Non-pigmented ciliary epithelial cell (primary cell): ENCODE measurements at regions not wholly inside any gene's neighbourhood (a gene's known extent, or its start where the extent isn't known, plus 50 kb on each side); places are given as distances from the start of the nearest gene placed in this dataset.

ENCODE experiments used
- DNase-seq: peaks from one replicate; pipeline ENCODE4 v3.0.0-alpha.2; 2010; ENCODE audit warnings: low read depth

- DNase-seq: no peak
These were observed 54.9 kb downstream of the NKX2-1 start for GRCh38 chr14:36465178-36465577.

- no peak for DNase-seq
These were observed 57.1 kb downstream of the NKX2-1 start for GRCh38 chr14:36462890-36463289.

DNA sequence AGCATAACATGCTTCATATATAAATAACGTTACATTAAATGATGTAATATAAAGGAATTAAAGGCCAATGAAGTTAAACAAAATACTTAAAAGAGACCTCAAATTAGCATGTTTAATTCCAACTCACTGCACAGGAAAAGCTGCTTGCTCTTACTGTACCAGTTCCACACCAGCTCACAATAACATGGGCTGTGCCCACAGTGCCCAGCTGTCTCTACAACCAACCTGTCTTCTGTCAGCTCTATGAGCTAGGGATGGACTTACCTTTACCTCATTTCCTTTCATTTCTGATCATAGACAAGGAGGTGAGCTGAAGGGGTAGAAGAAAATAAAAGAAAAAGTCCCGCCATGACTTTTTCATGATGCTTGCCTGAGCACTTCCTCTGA is 64.8 kb downstream of the NKX2-1 start:
- no peak for DNase-seq

DNA sequence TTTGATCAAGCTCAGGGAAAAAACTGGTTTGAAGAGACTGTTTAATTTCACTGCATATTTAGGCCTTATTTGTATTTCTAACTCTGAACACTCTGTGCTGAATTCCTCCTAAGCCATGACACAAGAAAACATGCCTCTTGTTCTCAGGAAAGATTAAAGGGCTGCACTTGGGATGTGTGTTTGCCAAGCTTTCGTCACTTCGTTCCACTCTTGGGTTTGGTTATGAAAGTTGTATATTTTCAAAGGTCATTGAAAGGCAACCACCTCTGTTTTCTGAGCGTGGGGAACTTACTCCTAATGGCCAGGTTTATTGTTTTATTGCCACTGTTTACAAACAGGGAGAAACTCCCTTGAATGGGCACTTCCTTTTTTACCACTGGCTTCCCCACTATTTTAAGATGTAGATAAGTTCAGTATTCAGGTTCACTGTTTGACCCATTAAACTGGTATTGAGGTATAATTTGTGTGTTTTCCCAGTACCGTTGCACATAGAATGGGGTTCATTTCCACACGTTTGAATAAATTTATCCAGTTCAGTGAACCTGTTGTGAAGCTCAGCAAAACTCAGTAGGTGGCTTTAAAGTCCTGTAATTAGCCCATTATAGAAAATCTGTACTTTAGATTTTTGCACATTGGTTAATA is 65.3 kb downstream of the NKX2-1 start:
- DNase-seq: no peak

GRCh38 chr14:36452860-36453259 is 67.2 kb downstream of the NKX2-1 start:
- no peak for DNase-seq

GRCh38 chr14:36451310-36452065 is 68.5 kb downstream of the NKX2-1 start:
- no peak for DNase-seq

DNA sequence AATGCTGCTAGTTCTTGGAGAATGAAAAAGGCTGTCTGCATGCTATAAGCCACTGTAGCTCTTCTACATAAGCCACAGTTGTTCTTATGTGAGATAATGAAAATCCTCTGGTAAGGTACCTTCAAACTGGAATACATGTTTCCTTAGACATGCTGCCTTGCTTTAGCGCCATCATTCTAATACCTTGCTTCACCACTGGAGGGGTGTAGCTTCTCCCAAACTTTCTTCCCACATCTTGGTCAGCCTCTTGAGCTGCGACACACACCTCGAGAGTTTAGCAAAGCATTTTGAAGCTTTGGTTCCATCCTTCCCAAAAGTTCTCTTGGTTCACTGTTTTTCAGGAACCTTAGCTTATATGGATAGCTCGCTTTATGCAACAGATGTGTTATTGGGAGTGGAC is 69.5 kb downstream of the NKX2-1 start:
- no peak for DNase-seq

DNA sequence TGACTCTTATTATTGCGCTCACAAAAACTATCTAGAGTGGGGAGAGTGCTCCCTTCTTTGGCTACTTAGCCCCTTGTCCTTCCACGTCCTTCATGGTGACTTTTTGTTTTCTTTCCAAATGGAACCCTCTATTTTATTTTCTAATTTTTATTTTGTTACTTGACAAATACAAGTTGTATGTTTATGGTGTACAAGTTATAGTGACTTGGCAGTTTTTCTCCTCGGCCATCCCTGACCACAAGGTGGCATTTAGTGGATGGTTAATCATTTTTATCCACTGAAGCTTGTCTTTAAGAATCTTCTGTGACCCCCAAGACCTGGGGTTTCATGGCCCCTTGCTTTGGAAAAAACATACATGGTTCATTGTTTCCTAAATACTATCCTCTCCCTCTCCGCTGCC is 70.1 kb downstream of the NKX2-1 start:
- no peak for DNase-seq

DNA sequence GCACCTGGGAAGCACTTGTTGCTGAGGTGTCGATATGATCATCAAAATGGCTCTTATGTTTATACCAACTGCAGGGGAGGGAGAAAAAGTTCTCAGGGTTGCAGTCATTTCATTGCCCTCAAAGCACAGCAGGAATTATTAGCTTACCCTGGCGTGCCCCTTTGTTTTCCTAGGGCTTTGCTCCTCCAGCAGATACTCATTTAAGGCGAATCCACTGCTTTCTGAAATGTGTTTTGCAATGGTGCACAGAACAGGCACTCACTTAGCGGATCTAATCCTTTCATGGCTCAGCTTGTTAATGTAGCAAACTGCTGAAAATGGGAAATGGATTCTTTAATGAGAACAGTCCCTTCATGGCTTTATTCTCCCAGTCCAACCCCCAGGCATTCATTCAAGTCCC is 76.7 kb downstream of the NKX2-1 start:
- DNase-seq: no peak

DNA sequence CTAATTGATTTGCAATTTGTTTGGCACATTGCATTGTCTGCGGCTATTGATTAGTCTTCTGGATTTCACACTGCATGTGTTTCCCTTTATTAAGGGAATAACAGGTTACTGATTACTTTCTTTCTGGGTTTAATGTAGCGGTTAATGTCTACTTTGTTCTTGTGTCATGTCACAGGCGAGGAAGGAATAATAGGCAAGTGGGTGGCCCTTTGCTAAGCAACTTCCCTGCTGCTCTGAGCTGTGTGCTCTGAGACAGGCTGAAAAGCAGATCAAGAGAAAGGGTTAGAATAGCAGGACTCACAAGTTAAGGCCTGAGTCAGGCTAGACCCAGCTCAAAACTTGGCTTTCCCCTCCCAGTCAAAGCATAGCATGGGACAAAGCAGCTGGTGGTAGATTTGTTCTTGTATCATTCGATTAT is 77.2 kb downstream of the NKX2-1 start:
- no peak for DNase-seq

GRCh38 chr14:36441283-36441682 is 78.7 kb downstream of the NKX2-1 start:
- DNase-seq: no peak

- DNase-seq: no peak
These were observed 80.3 kb downstream of the NKX2-1 start for GRCh38 chr14:36439766-36440165.

DNA sequence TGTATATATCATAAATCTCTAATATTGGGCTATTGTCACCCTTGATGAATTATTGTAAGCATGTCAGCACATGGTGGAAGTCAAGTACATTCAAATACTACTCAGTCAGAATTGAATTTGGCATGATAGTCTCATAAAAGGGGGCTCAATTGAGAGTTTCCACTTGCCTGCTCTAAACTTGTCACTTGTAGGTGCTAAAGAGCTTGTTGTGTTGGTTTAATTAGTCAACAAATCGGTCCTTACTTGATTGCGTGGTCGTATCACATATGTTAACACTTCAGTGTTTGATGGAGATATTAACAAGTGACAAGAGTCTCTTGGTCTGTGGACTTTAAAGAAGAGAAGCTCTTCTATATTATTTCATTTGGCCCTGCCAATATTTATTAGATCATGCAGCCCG is 81.1 kb downstream of the NKX2-1 start:
- DNase-seq: no peak

DNA sequence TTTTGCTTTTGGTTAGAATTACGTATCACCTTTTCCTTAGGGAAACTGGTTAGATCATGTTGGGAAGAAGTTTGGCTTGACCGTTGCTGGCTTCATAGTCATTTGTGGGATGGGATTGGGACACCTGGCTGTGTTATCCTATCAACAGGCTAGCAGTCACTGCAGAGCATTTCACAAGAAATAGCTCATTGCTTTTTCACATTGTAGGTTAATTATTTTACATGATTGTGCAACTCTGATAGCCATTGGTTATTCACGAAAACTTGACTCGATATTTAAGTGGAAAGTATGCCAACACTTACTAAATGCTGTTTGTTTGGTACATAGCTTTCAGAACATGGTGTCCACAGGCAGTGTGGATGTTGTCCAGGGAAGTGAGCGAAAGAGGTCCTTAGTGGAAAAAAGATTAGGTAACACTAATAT is 89.4 kb downstream of the NKX2-1 start:
- DNase-seq: no peak

- DNase-seq: no peak
These were observed 89.9 kb downstream of the NKX2-1 start for GRCh38 chr14:36430169-36430568.

DNA sequence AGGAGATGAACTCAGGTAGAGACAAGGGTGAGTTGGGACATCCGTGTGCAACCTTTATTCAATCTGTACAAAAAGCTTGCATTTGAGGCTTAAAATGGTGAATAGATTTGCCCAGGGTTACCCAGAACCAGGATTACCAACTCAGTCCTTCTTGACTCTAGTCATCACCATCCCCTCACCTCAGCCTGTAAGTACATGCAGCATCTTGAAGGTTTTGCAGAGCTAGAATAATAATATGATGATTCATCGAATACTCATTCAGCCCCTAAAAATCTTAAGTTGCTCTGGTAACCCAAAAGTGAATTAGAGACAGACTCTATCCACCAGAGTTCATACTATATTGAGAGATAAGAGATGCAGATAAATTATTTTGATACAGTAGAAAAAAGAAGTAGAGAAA is 90.3 kb downstream of the NKX2-1 start:
- no peak for DNase-seq

- no peak for DNase-seq
These were observed 91.7 kb downstream of the NKX2-1 start for GRCh38 chr14:36428350-36428749.

- no peak for DNase-seq
These were observed 93.2 kb downstream of the NKX2-1 start for GRCh38 chr14:36426836-36427235.

DNA sequence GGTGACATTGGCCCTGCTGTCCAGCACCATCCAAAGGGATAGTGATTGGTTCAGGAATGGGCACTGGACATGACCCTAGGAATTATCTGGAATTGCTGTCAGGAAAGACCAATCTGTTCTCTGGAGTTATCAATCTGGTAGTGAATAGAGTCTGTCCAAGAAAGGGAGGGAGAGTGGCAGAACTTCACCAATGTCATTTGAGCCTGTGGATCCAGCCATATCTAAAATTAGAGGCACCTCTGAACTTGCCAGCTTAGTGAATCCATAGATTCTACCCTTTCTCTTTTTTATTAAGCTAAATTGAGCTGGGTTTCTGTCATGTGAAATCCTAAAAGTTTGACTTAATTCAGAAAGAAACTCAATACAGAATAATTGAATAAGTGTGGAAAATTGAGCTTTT is 93.9 kb downstream of the NKX2-1 start:
- no peak for DNase-seq

DNA sequence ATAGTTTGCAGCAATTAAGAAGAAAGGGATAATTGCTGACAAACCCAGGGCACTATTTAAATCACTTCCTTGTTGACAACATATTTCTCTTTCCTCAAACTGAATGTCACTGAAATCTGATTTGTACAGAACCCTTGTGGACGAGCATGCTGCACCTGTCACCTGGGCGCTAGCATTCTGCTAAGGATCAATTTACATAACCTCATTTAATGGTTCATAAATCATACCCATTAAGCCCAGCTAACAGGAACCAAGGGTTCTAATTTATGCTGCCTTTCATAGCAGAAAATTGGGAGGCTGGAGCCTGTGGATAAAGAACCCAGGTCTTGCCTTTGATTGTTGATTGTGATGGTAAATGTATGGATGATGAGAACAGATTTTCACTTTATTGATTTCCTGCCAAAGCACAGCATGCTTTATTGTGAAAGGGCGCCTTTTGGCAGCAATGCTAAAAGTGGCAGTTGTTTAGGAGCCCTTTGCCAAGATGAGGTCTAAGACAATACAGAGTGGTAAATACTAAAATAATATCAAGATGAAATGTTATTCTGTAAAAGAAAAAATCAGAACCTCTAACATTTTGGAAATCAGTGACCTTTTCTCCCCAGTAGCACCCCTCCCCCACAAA is 95.4 kb downstream of the NKX2-1 start:
- DNase-seq: no peak

DNA sequence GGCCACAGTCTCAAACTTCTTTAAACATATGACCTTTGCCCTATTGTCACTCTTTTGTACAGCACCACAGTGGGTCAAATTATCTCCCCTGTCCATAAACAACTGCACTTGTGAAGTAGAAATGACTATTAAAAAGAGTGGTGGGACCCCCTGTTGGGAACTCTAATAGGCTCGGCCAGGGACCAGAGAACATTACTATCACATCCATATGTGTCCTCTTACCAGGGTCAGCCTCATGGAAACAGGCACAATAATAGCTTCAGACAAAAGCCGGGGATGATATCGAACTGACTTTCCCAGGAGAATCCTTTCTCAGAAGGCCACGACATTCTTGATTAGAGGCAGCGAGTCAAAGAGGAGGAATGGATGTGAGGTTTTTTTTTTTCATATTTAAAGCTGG is 96.6 kb downstream of the NKX2-1 start:
- DNase-seq: no peak

GRCh38 chr14:36420149-36420687 is 99.8 kb upstream of the MBIP start:
- no peak for DNase-seq

DNA sequence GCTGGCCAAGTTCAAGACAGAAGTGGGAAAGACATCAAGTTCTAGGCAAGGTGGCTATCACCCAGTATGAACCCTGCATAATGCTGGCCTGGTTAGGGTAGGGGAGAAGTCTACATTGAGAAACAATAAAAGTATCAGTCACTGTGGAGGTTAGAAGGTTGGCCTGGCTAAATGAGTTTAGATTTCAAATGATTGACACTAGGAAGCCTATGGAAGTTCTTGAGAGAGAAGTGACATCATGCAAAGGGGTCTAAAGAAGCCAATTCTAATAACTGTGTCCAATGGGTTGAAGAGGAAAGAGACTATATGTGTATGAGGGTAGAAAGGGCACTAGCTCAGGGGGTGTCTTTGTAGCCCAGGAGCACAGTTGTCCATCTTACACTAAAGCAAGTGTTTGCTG is 98.5 kb upstream of the MBIP start:
- no peak for DNase-seq
